ENCODE measurements at regions not wholly inside any gene's neighbourhood (a gene's known extent, or its start where the extent isn't known, plus 50 kb on each side); places are given as distances from the start of the nearest gene placed in this dataset.
"Not testable (repeated sequence)": the region's sequence is repeated elsewhere in the genome, so short reads cannot be mapped to it uniquely, and the experiment has no call there.

GRCh38 chr6:153302133-153302532 lies 171.1 kb upstream of the RGS17 start:
- H3K36me3 ChIP-seq (ENCODE audit: insufficient read depth, low read length) = no peaks in the 10 kb centered on the region
- no peak overlapping the region for H3K27ac ChIP-seq
- TF ChIP-seq POLR2AphosphoS5 (IDR thresholded peaks at IDR 0.05; ENCODE audit: borderline replicate concordance, low read depth, low read length) = no peak
- no peak for TF ChIP-seq EZH2 (IDR thresholded peaks at IDR 0.05)
- no peak for TF ChIP-seq FOXP2 (optimal IDR thresholded peaks at IDR 0.05; ENCODE audit: control extremely low read depth, extremely low read length, insufficient read depth)
- no peak overlapping the region for H3K9ac ChIP-seq (ENCODE audit: insufficient read length)
- no peaks in the 10 kb centered on the region for H3K9me3 ChIP-seq (ENCODE audit: low read depth, low read length)
- H3K4me3 ChIP-seq = no peak overlapping the region
- DNase-seq (ENCODE audit: low read depth, low spot score) = no peak

GRCh38 chr6:153301602-153302001 lies 170.5 kb upstream of the RGS17 start:
- Histone ChIP-seq H3K36me3 (ENCODE audit: insufficient read depth, low read length) (no peaks in the 10 kb centered on the region), H3K9me3 (ENCODE audit: low read depth, low read length) (no peaks in the 10 kb centered on the region), H3K4me3 (no peak overlapping the region), H3K27ac (no peak overlapping the region), H3K9ac (ENCODE audit: insufficient read length) (no peak overlapping the region)
- no peak for TF ChIP-seq FOXP2 (optimal IDR thresholded peaks at IDR 0.05; ENCODE audit: control extremely low read depth, extremely low read length, insufficient read depth)
- no peak for TF ChIP-seq EZH2 (IDR thresholded peaks at IDR 0.05)
- TF ChIP-seq POLR2AphosphoS5 (IDR thresholded peaks at IDR 0.05; ENCODE audit: borderline replicate concordance, low read depth, low read length) = no peak
- DNase-seq (ENCODE audit: low read depth, low spot score) = no peak

GRCh38 chr6:153282456-153282855 lies 151.4 kb upstream of the RGS17 start:
- not testable (repeated sequence) for DNase-seq (ENCODE audit: low read depth, low spot score); H3K27ac ChIP-seq; H3K9ac ChIP-seq (ENCODE audit: insufficient read length); H3K4me3 ChIP-seq; H3K9me3 ChIP-seq (ENCODE audit: low read depth, low read length); H3K36me3 ChIP-seq (ENCODE audit: insufficient read depth, low read length)

- TF ChIP-seq FOXP2 (optimal IDR thresholded peaks at IDR 0.05; ENCODE audit: control extremely low read depth, extremely low read length, insufficient read depth) = no peak
- no peak for TF ChIP-seq POLR2AphosphoS5 (IDR thresholded peaks at IDR 0.05; ENCODE audit: borderline replicate concordance, low read depth, low read length)
- TF ChIP-seq EZH2 (IDR thresholded peaks at IDR 0.05) = no peak
- DNase-seq (ENCODE audit: low read depth, low spot score) = no peak
- H3K4me3 ChIP-seq = no peak overlapping the region
- peaks cover 4% of the 10 kb centered on the region; the same call in 1 of the 2 replicates for H3K36me3 ChIP-seq (ENCODE audit: insufficient read depth, low read length)
- H3K27ac ChIP-seq = no peak overlapping the region
- H3K9me3 ChIP-seq (ENCODE audit: low read depth, low read length) = no peaks in the 10 kb centered on the region; the same call in 1 of the 2 replicates
- H3K9ac ChIP-seq (ENCODE audit: insufficient read length) = no peak overlapping the region
Observed at GRCh38 chr6:153275997-153276396, 144.9 kb upstream of the RGS17 start.

GRCh38 chr6:153272201-153272980 lies 141.3 kb upstream of the RGS17 start:
- DNase-seq (ENCODE audit: low read depth, low spot score) = peak; percentile 95
- peaks cover 10% of the 10 kb centered on the region; the same call in 1 of the 2 replicates for H3K36me3 ChIP-seq (ENCODE audit: insufficient read depth, low read length)
- TF ChIP-seq POLR2AphosphoS5 (IDR thresholded peaks at IDR 0.05; ENCODE audit: borderline replicate concordance, low read depth, low read length) (peak; percentile 26; the same call in 1 of the 2 replicates), FOXP2 (optimal IDR thresholded peaks at IDR 0.05; ENCODE audit: control extremely low read depth, extremely low read length, insufficient read depth) (no peak), EZH2 (IDR thresholded peaks at IDR 0.05) (no peak)
- peaks cover 4% of the 10 kb centered on the region; the same call in 1 of the 2 replicates for H3K9me3 ChIP-seq (ENCODE audit: low read depth, low read length)
- H3K4me3 ChIP-seq = peak overlapping the region; percentile 70
- H3K27ac ChIP-seq = peak overlapping the region; percentile 100
- peak overlapping the region; percentile 80 for H3K9ac ChIP-seq (ENCODE audit: insufficient read length)

- Histone ChIP-seq H3K36me3 (ENCODE audit: insufficient read depth, low read length) (no peaks in the 10 kb centered on the region), H3K9ac (ENCODE audit: insufficient read length) (no peak overlapping the region), H3K9me3 (ENCODE audit: low read depth, low read length) (no peaks in the 10 kb centered on the region), H3K4me3 (no peak overlapping the region), H3K27ac (no peak overlapping the region)
- no peak for TF ChIP-seq FOXP2 (optimal IDR thresholded peaks at IDR 0.05; ENCODE audit: control extremely low read depth, extremely low read length, insufficient read depth)
- TF ChIP-seq POLR2AphosphoS5 (IDR thresholded peaks at IDR 0.05; ENCODE audit: borderline replicate concordance, low read depth, low read length) = no peak
- no peak for TF ChIP-seq EZH2 (IDR thresholded peaks at IDR 0.05)
- no peak for DNase-seq (ENCODE audit: low read depth, low spot score)
Observed at GRCh38 chr6:153263489-153263888, 132.4 kb upstream of the RGS17 start.

GRCh38 chr6:153251326-153251725 lies 120.2 kb upstream of the RGS17 start:
- H3K4me3 ChIP-seq = no peak overlapping the region
- no peak overlapping the region for H3K27ac ChIP-seq
- H3K36me3 ChIP-seq (ENCODE audit: insufficient read depth, low read length) = no peaks in the 10 kb centered on the region
- peak; percentile 75 for DNase-seq (ENCODE audit: low read depth, low spot score)
- H3K9ac ChIP-seq (ENCODE audit: insufficient read length) = no peak overlapping the region
- no peaks in the 10 kb centered on the region for H3K9me3 ChIP-seq (ENCODE audit: low read depth, low read length)
- TF ChIP-seq POLR2AphosphoS5 (IDR thresholded peaks at IDR 0.05; ENCODE audit: borderline replicate concordance, low read depth, low read length) (no peak; the same call in 1 of the 2 replicates), EZH2 (IDR thresholded peaks at IDR 0.05) (no peak), FOXP2 (optimal IDR thresholded peaks at IDR 0.05; ENCODE audit: control extremely low read depth, extremely low read length, insufficient read depth) (no peak)

- H3K4me3 ChIP-seq = no peak overlapping the region
- H3K27ac ChIP-seq = no peak overlapping the region
- H3K36me3 ChIP-seq (ENCODE audit: insufficient read depth, low read length) = no peaks in the 10 kb centered on the region
- DNase-seq (ENCODE audit: low read depth, low spot score) = no peak
- no peaks in the 10 kb centered on the region for H3K9me3 ChIP-seq (ENCODE audit: low read depth, low read length)
- H3K9ac ChIP-seq (ENCODE audit: insufficient read length) = no peak overlapping the region
- TF ChIP-seq POLR2AphosphoS5 (IDR thresholded peaks at IDR 0.05; ENCODE audit: borderline replicate concordance, low read depth, low read length) (no peak), FOXP2 (optimal IDR thresholded peaks at IDR 0.05; ENCODE audit: control extremely low read depth, extremely low read length, insufficient read depth) (no peak), EZH2 (IDR thresholded peaks at IDR 0.05) (no peak)
Observed at GRCh38 chr6:153237670-153238069, 106.6 kb upstream of the RGS17 start.

Measured in SK-N-MC (cell line).